Small intestine (tissue), 7 donors: ENCODE measurements at regions not wholly inside any gene's neighbourhood (a gene's known extent, or its start where the extent isn't known, plus 50 kb on each side); places are given as distances from the start of the nearest gene placed in this dataset.

Experiments
- DNase-seq, 2 donors: peaks; one replicate each; pipeline versions ENCODE4 v3.0.0 to v3.0.0-alpha.2; 2013
- FAIRE-seq: peaks from 2 replicates; lab custom pipeline; 2012; peaks lifted over from hg19 to GRCh38; lab: Jason Lieb, UNC
- H3K27ac ChIP-seq, 3 donors: one replicate each; pipeline ENCODE4 v1.5.1; 2013; ENCODE audit warnings: low read length in 2 of 3, mild to moderate bottlenecking in 2 of 3, control low read depth in 1 of 3, inconsistent platforms in 1 of 3, low read depth in 1 of 3, moderate library complexity in 1 of 3
- H3K27me3 ChIP-seq, 3 donors: one replicate each; pipeline ENCODE4 v1.6.1; 2013; ENCODE audit warnings: low read length in 3 of 3, inconsistent platforms in 1 of 3; ENCODE audit not compliant: control insufficient read depth in 3 of 3, insufficient read depth in 3 of 3
- H3K36me3 ChIP-seq, 3 donors: one replicate each; pipeline ENCODE4 v1.6.1; 2013; ENCODE audit warnings: low read length in 3 of 3, inconsistent platforms in 1 of 3, low read depth in 1 of 3, mild to moderate bottlenecking in 1 of 3, moderate library complexity in 1 of 3; ENCODE audit not compliant: control insufficient read depth in 3 of 3, insufficient read depth in 2 of 3
- H3K4me1 ChIP-seq, 3 donors: one replicate each; pipeline ENCODE4 v1.6.1; 2013; ENCODE audit warnings: low read length in 2 of 3, inconsistent platforms in 1 of 3, low read depth in 1 of 3, mild to moderate bottlenecking in 1 of 3, moderate library complexity in 1 of 3; ENCODE audit not compliant: control insufficient read depth in 3 of 3, insufficient read depth in 2 of 3
- H3K4me3 ChIP-seq, 3 donors: one replicate each; pipeline ENCODE4 v1.5.1; 2013; ENCODE audit warnings: low read length in 3 of 3, control low read depth in 1 of 3, inconsistent platforms in 1 of 3, low read depth in 1 of 3, mild to moderate bottlenecking in 1 of 3, moderate library complexity in 1 of 3
- H3K9me3 ChIP-seq, 2 donors: one replicate each; pipeline ENCODE4 v1.6.1; 2013; ENCODE audit warnings: low read depth in 1 of 2, low read length in 1 of 2; ENCODE audit not compliant: control insufficient read depth in 2 of 2, insufficient read depth in 1 of 2
- WGBS, 3 donors: extraction: QIAGEN DNeasy Blood & Tissue Kit; methylation state at CpG; one replicate each; pipeline ENCODE4 v1.1.7; 2013; 5-methylcytosine and 5-hydroxymethylcytosine counted together
- donor health status: healthy with polysubstance abuse.
- donor health status: control.
- donor health status: control.
- donor health status: Bipolar disorder and iron deficiency.
- donor health status: healthy.

DNA sequence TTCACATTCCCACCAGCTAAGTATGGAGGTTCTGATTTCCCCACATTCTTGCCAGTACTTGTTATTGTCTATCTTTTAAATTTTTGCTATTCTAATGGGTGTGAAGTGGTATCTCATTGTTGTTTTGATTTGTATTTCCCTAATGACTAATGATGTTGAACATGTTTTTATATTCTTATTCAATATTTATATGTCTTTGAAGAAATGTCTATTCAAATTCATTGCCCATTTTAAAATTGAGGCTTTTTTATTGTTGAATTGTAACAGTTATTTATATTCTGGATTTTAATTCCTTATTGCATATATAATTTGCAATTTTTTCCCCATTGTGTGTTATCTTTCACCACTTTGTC lies 255.3 kb downstream of the EDEM1 start:
- Histone ChIP-seq H3K27ac (no peak overlapping the region), H3K9me3 (no peaks in the 10 kb centered on the region), H3K36me3 (no peaks in the 10 kb centered on the region), H3K27me3 (no peaks in the 10 kb centered on the region), H3K4me1 (no peaks in the 10 kb centered on the region), H3K4me3 (no peak overlapping the region)
- DNase-seq (no peak), FAIRE-seq (no peak)

DNA sequence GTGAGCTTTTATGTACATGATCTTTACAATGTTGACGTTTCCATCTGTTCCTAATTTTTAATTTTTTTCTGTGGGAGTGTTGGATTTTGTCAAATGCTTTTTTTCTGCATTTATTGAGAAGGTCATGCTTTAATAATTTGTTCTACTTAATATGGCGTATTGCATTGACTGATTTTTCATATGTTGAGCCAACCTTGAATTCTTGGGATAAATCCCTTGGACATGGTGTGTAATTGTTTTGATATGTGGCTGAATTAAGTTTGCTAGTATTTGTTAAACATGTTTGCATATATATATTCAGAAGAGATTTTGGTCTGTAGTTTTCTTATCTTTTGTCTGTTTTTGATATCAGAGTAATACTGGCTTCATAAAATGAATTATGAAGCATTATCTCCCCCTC lies 256.7 kb downstream of the EDEM1 start:
- 57 to 88% (median 83%) methylated on average over 2 of the region's 2 CpGs for WGBS, 3 donors
- H3K9me3 ChIP-seq, result no peaks in the 10 kb centered on the region
- DNase-seq (no peak), FAIRE-seq (no peak)
- H3K4me3 ChIP-seq, result no peak overlapping the region
- H3K4me1 ChIP-seq, result no peaks in the 10 kb centered on the region
- no peak overlapping the region for H3K27ac ChIP-seq
- H3K36me3 ChIP-seq, result no peaks in the 10 kb centered on the region
- no peaks in the 10 kb centered on the region for H3K27me3 ChIP-seq

- H3K4me1 ChIP-seq, result no peaks in the 10 kb centered on the region
- no peaks in the 10 kb centered on the region for H3K36me3 ChIP-seq
- no peaks in the 10 kb centered on the region for H3K27me3 ChIP-seq
- H3K27ac ChIP-seq, result no peak overlapping the region
- 81 to 85% (median 84%) methylated on average over 5 of the region's 5 CpGs for WGBS, 3 donors
- no peak overlapping the region for H3K4me3 ChIP-seq
- no peaks in the 10 kb centered on the region for H3K9me3 ChIP-seq
- DNase-seq (no peak), FAIRE-seq (no peak)
Measured at GRCh38 chr3:5445676-5446201, 258.2 kb downstream of the EDEM1 start.

GRCh38 chr3:5448246-5448645 lies 260.7 kb downstream of the EDEM1 start:
- H3K9me3 ChIP-seq, result no peaks in the 10 kb centered on the region
- 84 to 88% (median 87%) methylated on average over 5 of the region's 5 CpGs for WGBS, 3 donors
- no peak overlapping the region for H3K4me3 ChIP-seq
- no peak overlapping the region for H3K27ac ChIP-seq
- no peaks in the 10 kb centered on the region for H3K4me1 ChIP-seq
- H3K36me3 ChIP-seq, result no peaks in the 10 kb centered on the region
- FAIRE-seq (no peak), DNase-seq (no peak)
- H3K27me3 ChIP-seq, result no peaks in the 10 kb centered on the region

DNA sequence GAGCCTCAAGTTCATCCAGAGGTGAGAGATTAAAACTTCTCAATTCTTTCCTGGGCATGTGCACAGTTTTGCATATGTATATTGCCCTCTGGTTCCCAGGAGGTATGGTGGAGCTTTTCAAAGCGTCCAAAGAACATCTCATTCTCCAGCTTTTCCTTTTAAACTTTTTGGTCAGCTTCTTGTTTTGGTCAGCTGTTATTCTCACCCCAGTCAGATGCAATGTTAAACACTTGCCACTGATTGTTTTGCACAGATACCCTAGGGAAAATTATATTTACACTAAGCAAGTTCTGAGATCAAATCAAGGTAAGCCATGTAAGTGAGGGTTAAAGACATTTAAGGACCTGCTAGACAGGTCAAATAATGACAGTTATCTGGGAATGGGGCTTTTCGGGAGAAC lies 261.3 kb downstream of the EDEM1 start:
- FAIRE-seq (no peak), DNase-seq (no peak)
- no peaks in the 10 kb centered on the region for H3K27me3 ChIP-seq
- H3K9me3 ChIP-seq, result no peaks in the 10 kb centered on the region
- no peaks in the 10 kb centered on the region for H3K36me3 ChIP-seq
- WGBS, 3 donors, result 82 to 84% (median 84%) methylated on average over 2 of the region's 2 CpGs
- H3K4me3 ChIP-seq, result no peak overlapping the region
- H3K27ac ChIP-seq, result no peak overlapping the region
- no peaks in the 10 kb centered on the region for H3K4me1 ChIP-seq

GRCh38 chr3:5456199-5456598 lies 268.7 kb downstream of the EDEM1 start:
- no peak overlapping the region for H3K4me3 ChIP-seq
- WGBS, 3 donors, result 44 to 67% (median 52%) methylated on average over 1 of the region's 1 CpG

DNA sequence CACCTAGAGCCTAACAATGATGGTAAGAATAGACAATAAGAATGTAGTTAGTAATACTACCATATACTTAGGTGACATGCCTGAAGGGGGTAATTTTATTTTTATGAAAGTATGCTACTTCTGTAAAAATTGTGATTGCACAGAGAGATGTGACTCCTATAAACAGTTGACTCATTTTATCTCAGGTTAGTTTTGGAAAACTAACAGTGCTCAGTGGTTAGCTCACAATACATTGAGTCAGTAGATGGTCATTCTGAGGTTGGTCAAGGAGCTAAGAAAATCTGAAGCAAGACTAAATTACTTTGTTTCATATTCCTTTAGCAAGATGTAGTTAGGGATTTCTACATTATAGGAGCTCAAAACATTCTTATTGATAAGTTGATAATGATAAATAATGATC lies 271.0 kb downstream of the EDEM1 start:
- Histone ChIP-seq H3K4me3 (no peak overlapping the region), H3K27ac (no peak overlapping the region)
- no peak for FAIRE-seq

More at GRCh38 chr3:5456199-5456598, 268.7 kb downstream of the EDEM1 start:
- no peak for DNase-seq
- no peak for FAIRE-seq
- Histone ChIP-seq H3K27me3 (no peaks in the 10 kb centered on the region), H3K4me1 (no peaks in the 10 kb centered on the region), H3K9me3 (no peaks in the 10 kb centered on the region), H3K36me3 (no peaks in the 10 kb centered on the region), H3K27ac (no peak overlapping the region)

GRCh38 chr3:5462086-5462485 lies 274.6 kb downstream of the EDEM1 start:
- H3K27ac ChIP-seq, result no peak overlapping the region
- no peaks in the 10 kb centered on the region for H3K27me3 ChIP-seq
- no peak overlapping the region for H3K4me3 ChIP-seq
- no peaks in the 10 kb centered on the region for H3K9me3 ChIP-seq
- H3K36me3 ChIP-seq, result no peaks in the 10 kb centered on the region
- no peaks in the 10 kb centered on the region for H3K4me1 ChIP-seq
- FAIRE-seq, result no peak
- WGBS, 3 donors, result 11 to 44% (median 26%) methylated on average over 1 of the region's 1 CpG
- no peak for DNase-seq

More for the DNA sequence above, 271.0 kb downstream of the EDEM1 start:
- Histone ChIP-seq H3K36me3 (no peaks in the 10 kb centered on the region), H3K27me3 (no peaks in the 10 kb centered on the region), H3K4me1 (no peaks in the 10 kb centered on the region), H3K9me3 (no peaks in the 10 kb centered on the region)
- no peak for DNase-seq

DNA sequence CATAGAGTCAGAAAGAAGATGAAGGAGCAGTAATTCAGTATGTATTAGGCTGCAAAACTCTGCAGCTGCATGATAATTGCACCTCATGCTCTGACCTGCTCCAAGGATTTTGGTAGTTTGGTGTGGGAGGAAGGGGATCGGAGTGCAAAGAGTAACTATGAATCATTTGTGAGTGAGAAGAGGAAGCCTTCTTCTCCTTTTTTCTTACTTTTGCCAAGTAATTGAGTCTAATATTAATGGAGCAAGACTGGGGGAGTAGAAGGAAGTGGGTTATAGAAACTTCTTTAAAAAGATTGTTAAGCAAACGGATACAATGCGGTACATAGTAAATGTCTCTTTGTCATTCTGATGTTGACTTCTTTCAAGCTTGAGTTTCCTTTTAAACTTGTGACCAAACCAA lies 276.5 kb downstream of the EDEM1 start:
- Histone ChIP-seq H3K27ac (no peak overlapping the region), H3K4me1 (no peaks in the 10 kb centered on the region), H3K27me3 (no peaks in the 10 kb centered on the region), H3K9me3 (no peaks in the 10 kb centered on the region), H3K4me3 (no peak overlapping the region), H3K36me3 (no peaks in the 10 kb centered on the region)
- FAIRE-seq (no peak), DNase-seq (no peak)
- 70 to 81% (median 80%) methylated on average over 3 of the region's 3 CpGs for WGBS, 3 donors
